ENCODE measurements at regions not wholly inside any gene's neighbourhood (a gene's known extent, or its start where the extent isn't known, plus 50 kb on each side); places are given as distances from the start of the nearest gene placed in this dataset.

- H3K4me3 ChIP-seq (ENCODE audit: low read depth, low read length) = no peak overlapping the region
- no peak for TF ChIP-seq CTCF (IDR thresholded peaks at IDR 0.05; ENCODE audit: borderline replicate concordance, insufficient read depth, low read depth, low read length)
Observed at GRCh38 chr9:16147726-16148125, 594.9 kb downstream of the CCDC171 start.

- no peak for TF ChIP-seq CTCF (IDR thresholded peaks at IDR 0.05; ENCODE audit: borderline replicate concordance, insufficient read depth, low read depth, low read length)
- no peak overlapping the region for H3K4me3 ChIP-seq (ENCODE audit: low read depth, low read length)
Observed at GRCh38 chr9:16150501-16150900, 597.7 kb downstream of the CCDC171 start.

- no peak for TF ChIP-seq CTCF (IDR thresholded peaks at IDR 0.05; ENCODE audit: borderline replicate concordance, insufficient read depth, low read depth, low read length)
Observed at GRCh38 chr9:16150938-16151650, 598.3 kb downstream of the CCDC171 start.

GRCh38 chr9:16152276-16153101 is 599.6 kb downstream of the CCDC171 start:
- H3K4me3 ChIP-seq (ENCODE audit: low read depth, low read length) = no peak overlapping the region
- TF ChIP-seq CTCF (IDR thresholded peaks at IDR 0.05; ENCODE audit: borderline replicate concordance, insufficient read depth, low read depth, low read length) = no peak

More at GRCh38 chr9:16150938-16151650, 598.3 kb downstream of the CCDC171 start:
- H3K4me3 ChIP-seq (ENCODE audit: low read depth, low read length) = no peak overlapping the region

GRCh38 chr9:16153221-16153620 is 600.4 kb downstream of the CCDC171 start:
- TF ChIP-seq CTCF (IDR thresholded peaks at IDR 0.05; ENCODE audit: borderline replicate concordance, insufficient read depth, low read depth, low read length) = no peak
- no peak overlapping the region for H3K4me3 ChIP-seq (ENCODE audit: low read depth, low read length)

GRCh38 chr9:16153741-16154140 is 600.9 kb downstream of the CCDC171 start:
- H3K4me3 ChIP-seq (ENCODE audit: low read depth, low read length) = no peak overlapping the region
- TF ChIP-seq CTCF (IDR thresholded peaks at IDR 0.05; ENCODE audit: borderline replicate concordance, insufficient read depth, low read depth, low read length) = no peak

Data from GM12875 (cell line).